Neural crest cell (in vitro differentiated cells): ENCODE measurements at regions not wholly inside any gene's neighbourhood (a gene's known extent, or its start where the extent isn't known, plus 50 kb on each side); places are given as distances from the start of the nearest gene placed in this dataset.
"Not testable (repeated sequence)": the region's sequence is repeated elsewhere in the genome, so short reads cannot be mapped to it uniquely, and the experiment has no call there.

Source experiments
- DNase-seq: peaks from one replicate; pipeline ENCODE4 v3.0.0; 2021; ENCODE audit warnings: low read depth, mixed read lengths, low spot score
- H3K27ac Mint-ChIP-seq: one replicate; pipeline ENCODE4 v1.8.0; 2021; ENCODE audit warnings: mild to moderate bottlenecking, mixed read lengths; ENCODE audit not compliant: unreplicated experiment
- H3K27me3 Mint-ChIP-seq: 2 replicates; pipeline ENCODE4 v1.8.0; 2021; ENCODE audit warnings: low read depth, mild to moderate bottlenecking, mixed read lengths
- H3K36me3 Mint-ChIP-seq: 2 replicates; pipeline ENCODE4 v1.8.0; 2021; ENCODE audit warnings: low read depth, mild to moderate bottlenecking, mixed read lengths
- H3K4me1 Mint-ChIP-seq: 2 replicates; pipeline ENCODE4 v1.8.0; 2021; ENCODE audit warnings: mixed read lengths
- H3K4me3 Mint-ChIP-seq: one replicate; pipeline ENCODE4 v1.8.0; 2021; ENCODE audit warnings: mild to moderate bottlenecking, mixed read lengths
- H3K9me3 Mint-ChIP-seq: 2 replicates; pipeline ENCODE4 v1.8.0; 2021; ENCODE audit warnings: mixed read lengths
- CTCF ChIP-seq: fragments of 200-600 bp; sonication (generic); conservative IDR thresholded peaks from 2 replicates; pipeline ENCODE4 v1.5.0; 2021; ENCODE audit warnings: antibody characterized with exemption, mild to moderate bottlenecking

DNA sequence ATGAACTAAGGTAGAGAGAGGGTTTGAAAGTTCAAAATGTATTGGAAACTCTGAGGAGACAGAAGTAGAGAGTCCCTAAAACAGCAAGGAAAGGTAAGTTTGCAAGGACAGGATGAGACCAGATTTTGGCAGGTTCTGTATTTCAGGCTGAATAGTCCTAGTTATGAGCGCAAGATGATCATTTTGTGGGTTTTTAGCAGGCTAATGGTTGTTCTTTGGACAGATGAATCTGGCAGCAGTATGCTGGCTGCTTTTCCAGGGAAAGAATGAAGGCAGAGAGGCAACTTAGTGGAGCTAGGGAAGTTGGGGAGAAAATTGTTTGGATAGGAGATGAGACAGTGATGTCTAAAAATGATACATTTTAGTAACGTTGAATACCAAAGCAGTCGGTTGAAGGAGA, 243.5 kb upstream of the NRIP1 start:
- Mint-ChIP-seq H3K27me3 (no peaks in the 10 kb centered on the region), H3K4me1 (peaks cover 15% of the 10 kb centered on the region), H3K27ac (no peak overlapping the region), H3K36me3 (peaks cover 5% of the 10 kb centered on the region), H3K9me3 (peaks cover 12% of the 10 kb centered on the region), H3K4me3 (no peak overlapping the region)
- TF ChIP-seq CTCF, result no peak
- DNase-seq, result no peak

DNA sequence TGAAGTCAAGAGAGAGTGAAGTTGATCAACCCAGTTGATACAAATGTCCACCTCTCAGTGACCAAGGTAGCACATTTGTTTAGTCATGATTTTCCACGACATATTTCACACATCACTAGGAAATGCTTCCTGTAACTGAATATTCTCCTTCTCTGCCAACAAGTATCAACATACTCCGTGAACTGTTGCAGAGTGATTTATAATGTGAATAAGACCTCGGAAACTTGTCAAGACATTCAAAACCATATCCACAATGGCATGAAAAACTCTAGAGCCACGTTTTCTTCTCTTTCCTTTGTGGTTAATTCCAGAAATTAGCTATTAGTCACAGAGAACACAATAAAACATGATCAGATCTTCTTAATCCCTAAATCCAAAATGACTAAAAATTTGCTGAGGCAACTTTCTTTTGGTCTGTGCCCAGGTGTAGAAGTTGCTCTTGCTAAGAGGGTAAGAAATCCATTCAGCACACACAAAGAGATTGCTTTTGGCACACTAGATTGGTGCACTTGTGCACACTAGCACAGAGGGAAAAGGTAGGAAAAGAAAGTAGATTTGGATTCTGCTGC, 244.3 kb upstream of the NRIP1 start:
- DNase-seq, result no peak
- Mint-ChIP-seq H3K9me3 (peaks cover 17% of the 10 kb centered on the region), H3K36me3 (peaks cover 5% of the 10 kb centered on the region), H3K4me1 (peaks cover 8% of the 10 kb centered on the region), H3K4me3 (no peak overlapping the region), H3K27ac (no peak overlapping the region), H3K27me3 (no peaks in the 10 kb centered on the region)
- no peak for TF ChIP-seq CTCF

DNA sequence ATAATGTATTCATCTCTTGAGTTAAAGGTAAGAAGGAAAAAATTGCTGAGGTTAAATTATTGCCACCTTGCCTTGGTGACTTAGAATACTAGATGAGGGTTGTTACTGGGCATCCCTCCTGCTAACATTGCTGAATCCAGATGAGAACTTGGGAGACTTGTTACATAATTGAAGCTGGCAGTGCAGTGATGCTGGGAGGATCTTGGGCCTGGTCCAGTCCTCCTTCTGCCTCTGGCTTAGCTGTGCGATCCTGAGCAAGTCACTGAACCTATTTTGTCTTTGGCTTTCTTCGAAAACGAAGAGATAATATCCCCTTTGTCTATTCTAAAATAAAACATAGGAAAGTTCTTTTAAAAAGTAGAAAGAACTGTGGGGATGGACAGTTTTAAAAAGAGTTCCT, 244.9 kb upstream of the NRIP1 start:
- peaks cover 5% of the 10 kb centered on the region for H3K36me3 Mint-ChIP-seq

GRCh38 chr21:15311510-15311909, 246.7 kb upstream of the NRIP1 start:
- H3K9me3 Mint-ChIP-seq, result peaks cover 9% of the 10 kb centered on the region
- H3K36me3 Mint-ChIP-seq, result peaks cover 4% of the 10 kb centered on the region
- no peak for DNase-seq
- H3K27me3 Mint-ChIP-seq, result no peaks in the 10 kb centered on the region
- TF ChIP-seq CTCF, result no peak
- H3K4me1 Mint-ChIP-seq, result no peaks in the 10 kb centered on the region
- H3K4me3 Mint-ChIP-seq, result no peak overlapping the region
- no peak overlapping the region for H3K27ac Mint-ChIP-seq

More for the DNA sequence above, 244.9 kb upstream of the NRIP1 start:
- no peaks in the 10 kb centered on the region for H3K27me3 Mint-ChIP-seq
- no peak overlapping the region for H3K4me3 Mint-ChIP-seq
- no peak for TF ChIP-seq CTCF
- peaks cover 17% of the 10 kb centered on the region for H3K9me3 Mint-ChIP-seq
- DNase-seq, result no peak
- no peak overlapping the region for H3K27ac Mint-ChIP-seq
- peaks cover 5% of the 10 kb centered on the region for H3K4me1 Mint-ChIP-seq

- H3K4me1 Mint-ChIP-seq, H3K27ac Mint-ChIP-seq, H3K4me3 Mint-ChIP-seq, DNase-seq, H3K27me3 Mint-ChIP-seq: not testable (repeated sequence)
- Mint-ChIP-seq H3K9me3 (peaks cover 18% of the 10 kb centered on the region), H3K36me3 (peaks cover 11% of the 10 kb centered on the region)
Measured at GRCh38 chr21:15317034-15317433, 252.2 kb upstream of the NRIP1 start.

GRCh38 chr21:15319727-15320126, 254.9 kb upstream of the NRIP1 start:
- Mint-ChIP-seq H3K27ac (no peak overlapping the region), H3K36me3 (peaks cover 11% of the 10 kb centered on the region), H3K27me3 (no peaks in the 10 kb centered on the region), H3K4me1 (peaks cover 25% of the 10 kb centered on the region), H3K9me3 (peaks cover 9% of the 10 kb centered on the region), H3K4me3 (no peak overlapping the region)
- DNase-seq, result no peak
- no peak for TF ChIP-seq CTCF
